Smooth muscle cell of the brain vasculature (primary cell): ENCODE measurements at regions not wholly inside any gene's neighbourhood (a gene's known extent, or its start where the extent isn't known, plus 50 kb on each side); places are given as distances from the start of the nearest gene placed in this dataset.
"Not testable (repeated sequence)": the region's sequence is repeated elsewhere in the genome, so short reads cannot be mapped to it uniquely, and the experiment has no call there.

Source experiments
- DNase-seq: peaks from one replicate; pipeline ENCODE4 v3.0.0-alpha.2; 2012; ENCODE audit warnings: low read depth, low spot score

GRCh38 chr12:58310809-58311622 lies 369.6 kb downstream of the ATP23 start:
- DNase-seq = peak; percentile 82

- peak; percentile 23 for DNase-seq
Measured at GRCh38 chr12:58313091-58313855, 371.9 kb downstream of the ATP23 start.

GRCh38 chr12:58314610-58315009 lies 373.2 kb downstream of the ATP23 start:
- DNase-seq = no peak

- DNase-seq = no peak
Measured at GRCh38 chr12:58316926-58317325, 375.6 kb downstream of the ATP23 start.

- no peak for DNase-seq
Measured at GRCh38 chr12:58321414-58321813, 380.0 kb downstream of the ATP23 start.

- no peak for DNase-seq
Measured at GRCh38 chr12:58323676-58324075, 382.3 kb downstream of the ATP23 start.

- no peak for DNase-seq
Measured at GRCh38 chr12:58325561-58325960, 384.2 kb downstream of the ATP23 start.

GRCh38 chr12:58326534-58326933 lies 385.2 kb downstream of the ATP23 start:
- no peak for DNase-seq

GRCh38 chr12:58336581-58337242 lies 395.3 kb downstream of the ATP23 start:
- peak; percentile 50 for DNase-seq

GRCh38 chr12:58337539-58337938 lies 396.2 kb downstream of the ATP23 start:
- DNase-seq = not testable (repeated sequence)

GRCh38 chr12:58341791-58342190 lies 400.4 kb downstream of the ATP23 start:
- peak; percentile 57 for DNase-seq

GRCh38 chr12:58342736-58343135 lies 401.4 kb downstream of the ATP23 start:
- no peak for DNase-seq

- no peak for DNase-seq
Measured at GRCh38 chr12:58346032-58346632, 404.8 kb downstream of the ATP23 start.

- DNase-seq = no peak
Measured at GRCh38 chr12:58347188-58347587, 405.8 kb downstream of the ATP23 start.

- no peak for DNase-seq
Measured at GRCh38 chr12:58347691-58348090, 406.3 kb downstream of the ATP23 start.

GRCh38 chr12:58349161-58349560 lies 407.8 kb downstream of the ATP23 start:
- DNase-seq = no peak

GRCh38 chr12:58356794-58357193 lies 415.4 kb downstream of the ATP23 start:
- DNase-seq = no peak

GRCh38 chr12:58357511-58357910 lies 416.1 kb downstream of the ATP23 start:
- DNase-seq = no peak

- DNase-seq = no peak
Measured at GRCh38 chr12:58358369-58358768, 417.0 kb downstream of the ATP23 start.

GRCh38 chr12:58359084-58359483 lies 417.7 kb downstream of the ATP23 start:
- no peak for DNase-seq

GRCh38 chr12:58361056-58361455 lies 419.7 kb downstream of the ATP23 start:
- no peak for DNase-seq

- DNase-seq = no peak
Measured at GRCh38 chr12:58363971-58364370, 422.6 kb downstream of the ATP23 start.
